ENCODE measurements at regions not wholly inside any gene's neighbourhood (a gene's known extent, or its start where the extent isn't known, plus 50 kb on each side); places are given as distances from the start of the nearest gene placed in this dataset.

- Histone ChIP-seq H3K9ac (ENCODE audit: insufficient read length, low read depth) (no peak overlapping the region), H3K4me3 (ENCODE audit: insufficient read length, low read depth) (no peak overlapping the region), H3K36me3 (ENCODE audit: insufficient read depth, insufficient read length, low read length) (peaks cover 73% of the 10 kb centered on the region), H3K4me1 (ENCODE audit: insufficient read depth, insufficient read length) (peaks cover 29% of the 10 kb centered on the region), H3K27me3 (ENCODE audit: insufficient read depth, insufficient read length) (no peaks in the 10 kb centered on the region), H3K9me3 (ENCODE audit: insufficient read depth, low read length) (peaks cover 22% of the 10 kb centered on the region; the same call in 1 of the 2 replicates)
- TF ChIP-seq SUZ12 (IDR thresholded peaks at IDR 0.05; ENCODE audit: extremely low read depth, insufficient read depth, insufficient read length) (no peak), YY1 (IDR thresholded peaks at IDR 0.05; ENCODE audit: insufficient read depth, insufficient read length) (no peak), ZNF274 (IDR thresholded peaks at IDR 0.05; ENCODE audit: low read depth, low read length) (no peak)
- DNase-seq (ENCODE audit: low read depth, low spot score), result no peak
Measured at GRCh38 chr12:124477107-124477915, 90.1 kb downstream of the NCOR2 start.

GRCh38 chr12:124476011-124476400, 91.4 kb downstream of the NCOR2 start:
- Histone ChIP-seq H3K36me3 (ENCODE audit: insufficient read depth, insufficient read length, low read length) (peaks cover 78% of the 10 kb centered on the region), H3K27me3 (ENCODE audit: insufficient read depth, insufficient read length) (no peaks in the 10 kb centered on the region), H3K4me1 (ENCODE audit: insufficient read depth, insufficient read length) (peaks cover 23% of the 10 kb centered on the region), H3K4me3 (ENCODE audit: insufficient read length, low read depth) (no peak overlapping the region), H3K9ac (ENCODE audit: insufficient read length, low read depth) (no peak overlapping the region), H3K9me3 (ENCODE audit: insufficient read depth, low read length) (peaks cover 24% of the 10 kb centered on the region; the same call in 1 of the 2 replicates)
- no peak for TF ChIP-seq SUZ12 (IDR thresholded peaks at IDR 0.05; ENCODE audit: extremely low read depth, insufficient read depth, insufficient read length)
- TF ChIP-seq YY1 (IDR thresholded peaks at IDR 0.05; ENCODE audit: insufficient read depth, insufficient read length), result no peak
- no peak for TF ChIP-seq ZNF274 (IDR thresholded peaks at IDR 0.05; ENCODE audit: low read depth, low read length)
- no peak for DNase-seq (ENCODE audit: low read depth, low spot score)

DNA sequence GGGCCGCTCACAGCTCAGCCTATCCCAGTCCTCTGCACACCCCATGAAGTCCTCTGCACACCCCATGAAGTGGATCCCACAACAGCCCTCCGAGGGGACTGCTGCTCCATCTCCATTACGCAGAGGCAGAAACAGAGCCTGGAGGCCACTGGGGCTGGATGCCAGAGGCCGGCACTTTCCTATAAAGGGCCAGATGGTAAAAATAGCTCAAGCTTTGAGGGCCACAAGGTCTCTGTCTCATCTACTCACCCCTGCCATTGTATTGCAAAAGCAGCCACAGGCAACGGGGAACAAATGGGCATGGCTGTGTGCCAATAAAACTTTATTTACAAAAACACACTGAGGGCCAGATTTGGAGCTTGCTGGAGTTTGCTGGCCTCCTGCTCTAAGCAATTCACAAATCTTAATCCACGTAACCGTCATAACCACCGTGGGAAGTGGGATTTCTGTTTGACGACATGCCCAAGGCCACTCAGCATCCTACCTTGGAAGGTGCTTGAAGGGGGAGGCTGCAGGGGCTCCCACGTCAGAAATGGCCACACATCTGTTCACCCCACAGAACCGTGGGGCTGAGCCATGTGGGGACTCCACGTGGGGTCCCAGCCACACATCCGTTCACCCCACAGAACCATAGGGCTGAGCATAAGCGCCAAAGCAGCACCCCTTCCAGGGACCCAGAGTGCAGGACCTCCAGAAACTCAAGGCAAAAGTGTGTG, 92.0 kb downstream of the NCOR2 start:
- Histone ChIP-seq H3K9ac (ENCODE audit: insufficient read length, low read depth) (no peak overlapping the region), H3K9me3 (ENCODE audit: insufficient read depth, low read length) (peaks cover 24% of the 10 kb centered on the region; the same call in 1 of the 2 replicates), H3K36me3 (ENCODE audit: insufficient read depth, insufficient read length, low read length) (peaks cover 83% of the 10 kb centered on the region), H3K4me3 (ENCODE audit: insufficient read length, low read depth) (no peak overlapping the region), H3K4me1 (ENCODE audit: insufficient read depth, insufficient read length) (peaks cover 21% of the 10 kb centered on the region), H3K27me3 (ENCODE audit: insufficient read depth, insufficient read length) (no peaks in the 10 kb centered on the region)
- no peak for DNase-seq (ENCODE audit: low read depth, low spot score)
- TF ChIP-seq ZNF274 (IDR thresholded peaks at IDR 0.05; ENCODE audit: low read depth, low read length) (no peak), SUZ12 (IDR thresholded peaks at IDR 0.05; ENCODE audit: extremely low read depth, insufficient read depth, insufficient read length) (no peak), YY1 (IDR thresholded peaks at IDR 0.05; ENCODE audit: insufficient read depth, insufficient read length) (no peak)

DNA sequence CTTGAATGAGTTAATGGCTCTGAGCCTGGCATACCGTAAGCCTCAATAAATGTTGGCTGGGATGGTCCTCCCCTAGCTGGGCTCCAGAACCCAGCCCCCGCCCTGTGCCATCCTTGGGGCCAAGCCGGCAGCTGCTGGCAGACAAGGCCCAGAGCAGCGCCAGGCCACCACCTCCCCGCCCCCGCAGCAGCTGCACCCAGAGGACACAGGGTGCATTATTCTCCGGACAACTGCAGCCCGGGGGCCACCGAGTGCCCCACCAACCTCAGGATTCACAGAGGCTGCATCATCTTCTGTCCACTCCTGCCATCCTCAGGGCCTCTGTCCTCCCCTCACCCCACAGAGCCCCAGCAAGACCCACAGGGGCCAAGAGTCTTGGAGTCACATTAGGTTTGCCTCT, 92.7 kb downstream of the NCOR2 start:
- no peak for DNase-seq (ENCODE audit: low read depth, low spot score)
- peaks cover 89% of the 10 kb centered on the region for H3K36me3 ChIP-seq (ENCODE audit: insufficient read depth, insufficient read length, low read length)
- no peak overlapping the region for H3K9ac ChIP-seq (ENCODE audit: insufficient read length, low read depth)
- TF ChIP-seq SUZ12 (IDR thresholded peaks at IDR 0.05; ENCODE audit: extremely low read depth, insufficient read depth, insufficient read length) (no peak), ZNF274 (IDR thresholded peaks at IDR 0.05; ENCODE audit: low read depth, low read length) (no peak), YY1 (IDR thresholded peaks at IDR 0.05; ENCODE audit: insufficient read depth, insufficient read length) (no peak)
- H3K9me3 ChIP-seq (ENCODE audit: insufficient read depth, low read length), result peaks cover 28% of the 10 kb centered on the region
- no peak overlapping the region for H3K4me3 ChIP-seq (ENCODE audit: insufficient read length, low read depth)
- H3K4me1 ChIP-seq (ENCODE audit: insufficient read depth, insufficient read length), result peaks cover 13% of the 10 kb centered on the region
- no peaks in the 10 kb centered on the region for H3K27me3 ChIP-seq (ENCODE audit: insufficient read depth, insufficient read length)

DNA sequence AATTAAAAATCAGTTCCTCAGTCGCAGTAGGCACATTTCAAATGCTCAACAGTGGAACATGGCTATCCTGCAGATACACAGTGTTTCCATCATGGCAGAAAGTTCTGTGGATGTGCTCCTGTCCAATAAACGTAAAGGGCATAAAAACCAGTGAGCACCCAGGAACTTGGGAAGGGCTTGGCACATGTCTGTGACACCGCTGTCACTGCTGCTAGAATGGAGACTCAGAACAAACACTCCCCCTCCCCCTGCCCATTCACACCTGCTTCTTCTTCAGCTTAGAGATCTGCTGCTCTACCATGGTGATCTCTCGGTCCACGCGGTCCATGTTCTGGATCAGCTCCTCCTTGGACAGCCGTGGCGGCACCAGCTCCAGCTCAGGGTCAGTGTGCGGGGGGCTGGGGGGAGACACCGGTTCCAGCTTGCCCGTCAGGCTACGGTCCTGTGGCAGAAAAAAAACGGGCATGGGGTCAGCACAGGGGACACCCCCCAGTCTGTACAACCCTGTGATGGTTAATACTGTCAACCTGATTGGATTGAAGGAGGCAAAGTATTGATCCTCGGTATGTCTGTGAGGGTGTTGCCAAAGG, 94.6 kb downstream of the NCOR2 start:
- Histone ChIP-seq H3K4me3 (ENCODE audit: insufficient read length, low read depth) (no peak overlapping the region), H3K27me3 (ENCODE audit: insufficient read depth, insufficient read length) (no peaks in the 10 kb centered on the region), H3K36me3 (ENCODE audit: insufficient read depth, insufficient read length, low read length) (peaks cover 89% of the 10 kb centered on the region), H3K9ac (ENCODE audit: insufficient read length, low read depth) (no peak overlapping the region), H3K9me3 (ENCODE audit: insufficient read depth, low read length) (peaks cover 38% of the 10 kb centered on the region), H3K4me1 (ENCODE audit: insufficient read depth, insufficient read length) (peaks cover 5% of the 10 kb centered on the region)
- no peak for DNase-seq (ENCODE audit: low read depth, low spot score)
- TF ChIP-seq SUZ12 (IDR thresholded peaks at IDR 0.05; ENCODE audit: extremely low read depth, insufficient read depth, insufficient read length) (no peak), ZNF274 (IDR thresholded peaks at IDR 0.05; ENCODE audit: low read depth, low read length) (no peak), YY1 (IDR thresholded peaks at IDR 0.05; ENCODE audit: insufficient read depth, insufficient read length) (no peak)

DNA sequence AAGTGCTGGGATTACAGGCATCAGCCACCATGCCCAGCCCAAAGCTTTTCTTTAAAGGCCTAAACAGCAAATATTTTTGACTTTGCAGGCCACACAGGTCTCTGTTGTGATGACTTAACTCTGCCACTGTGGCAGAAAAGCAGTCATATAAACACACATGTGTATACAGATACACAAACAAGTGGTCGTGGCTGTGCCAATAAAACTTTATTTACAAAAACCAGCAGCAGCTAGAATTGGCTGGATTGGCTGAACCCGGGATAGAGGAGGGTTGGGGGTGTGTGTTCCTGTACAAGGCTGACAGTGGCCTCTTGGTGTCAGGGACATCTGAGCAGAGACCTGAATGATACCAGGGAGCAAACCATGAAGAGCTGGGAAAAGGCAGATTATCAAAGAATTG, 95.6 kb downstream of the NCOR2 start:
- Histone ChIP-seq H3K36me3 (ENCODE audit: insufficient read depth, insufficient read length, low read length) (peaks cover 82% of the 10 kb centered on the region), H3K9ac (ENCODE audit: insufficient read length, low read depth) (no peak overlapping the region), H3K4me3 (ENCODE audit: insufficient read length, low read depth) (no peak overlapping the region), H3K27me3 (ENCODE audit: insufficient read depth, insufficient read length) (no peaks in the 10 kb centered on the region), H3K9me3 (ENCODE audit: insufficient read depth, low read length) (peaks cover 38% of the 10 kb centered on the region), H3K4me1 (ENCODE audit: insufficient read depth, insufficient read length) (peaks cover 5% of the 10 kb centered on the region)
- DNase-seq (ENCODE audit: low read depth, low spot score), result no peak
- TF ChIP-seq SUZ12 (IDR thresholded peaks at IDR 0.05; ENCODE audit: extremely low read depth, insufficient read depth, insufficient read length), result no peak
- TF ChIP-seq ZNF274 (IDR thresholded peaks at IDR 0.05; ENCODE audit: low read depth, low read length), result no peak
- no peak for TF ChIP-seq YY1 (IDR thresholded peaks at IDR 0.05; ENCODE audit: insufficient read depth, insufficient read length)

DNA sequence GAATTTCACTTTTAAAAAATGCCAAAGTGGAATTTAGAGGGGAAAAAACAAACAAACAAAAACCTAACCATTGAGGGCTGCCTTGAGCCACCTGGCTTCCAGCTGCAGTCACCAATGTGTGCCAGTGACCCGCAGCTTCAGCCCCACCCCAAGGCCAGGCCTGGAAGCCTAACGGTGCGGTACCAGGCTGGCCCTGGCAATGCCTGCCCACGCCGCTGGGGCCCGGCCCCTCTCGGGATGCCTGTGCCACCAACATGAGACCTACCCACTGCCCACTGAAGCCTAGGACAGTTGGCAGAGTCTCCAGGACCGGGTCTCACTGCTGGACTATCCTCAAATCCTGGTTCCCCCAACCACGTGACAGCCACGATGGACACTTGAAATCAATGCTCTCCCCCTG, 96.6 kb downstream of the NCOR2 start:
- peaks cover 45% of the 10 kb centered on the region for H3K9me3 ChIP-seq (ENCODE audit: insufficient read depth, low read length)
- peaks cover 82% of the 10 kb centered on the region for H3K36me3 ChIP-seq (ENCODE audit: insufficient read depth, insufficient read length, low read length)
- no peak overlapping the region for H3K9ac ChIP-seq (ENCODE audit: insufficient read length, low read depth)
- TF ChIP-seq ZNF274 (IDR thresholded peaks at IDR 0.05; ENCODE audit: low read depth, low read length), result no peak
- TF ChIP-seq YY1 (IDR thresholded peaks at IDR 0.05; ENCODE audit: insufficient read depth, insufficient read length), result no peak
- TF ChIP-seq SUZ12 (IDR thresholded peaks at IDR 0.05; ENCODE audit: extremely low read depth, insufficient read depth, insufficient read length), result no peak
- no peak overlapping the region for H3K4me3 ChIP-seq (ENCODE audit: insufficient read length, low read depth)
- no peak for DNase-seq (ENCODE audit: low read depth, low spot score)
- no peaks in the 10 kb centered on the region for H3K27me3 ChIP-seq (ENCODE audit: insufficient read depth, insufficient read length)
- peaks cover 5% of the 10 kb centered on the region for H3K4me1 ChIP-seq (ENCODE audit: insufficient read depth, insufficient read length)
